ENCODE measurements at regions not wholly inside any gene's neighbourhood (a gene's known extent, or its start where the extent isn't known, plus 50 kb on each side); places are given as distances from the start of the nearest gene placed in this dataset.

DNA sequence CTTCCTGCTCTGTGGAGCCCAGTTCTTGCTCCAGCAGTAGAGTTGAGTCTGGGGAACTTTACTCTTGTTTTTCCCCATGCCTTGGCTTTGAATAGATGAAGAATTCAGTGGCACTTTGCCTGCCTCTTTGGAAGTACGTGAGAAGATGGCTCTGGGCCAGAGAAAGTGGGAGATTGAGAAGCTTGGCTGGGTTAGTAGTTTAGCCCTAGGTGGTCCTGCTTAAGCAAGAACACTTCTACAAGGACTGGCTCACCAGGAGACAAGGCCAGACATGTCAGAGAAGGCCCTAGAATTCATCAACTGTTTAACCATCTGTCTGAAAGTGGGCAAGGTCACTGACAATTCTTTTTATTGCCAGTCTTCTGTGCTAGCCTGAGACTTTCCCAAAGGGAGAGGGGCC is 410.3 kb downstream of the TYW1 start:
- Histone ChIP-seq H2AFZ (no peak overlapping the region), H3K27me3 (ENCODE audit: control insufficient read depth, insufficient read depth, low read length) (no peaks in the 10 kb centered on the region), H3K4me3 (ENCODE audit: low read depth, low read length) (no peak overlapping the region), H3K79me2 (no peaks in the 10 kb centered on the region), H3K36me3 (ENCODE audit: control insufficient read depth, insufficient read depth, low read length) (no peaks in the 10 kb centered on the region), H3K9ac (no peak overlapping the region), H3K9me3 (ENCODE audit: control insufficient read depth, low read length) (no peaks in the 10 kb centered on the region), H3K4me1 (no peaks in the 10 kb centered on the region), H3K4me2 (ENCODE audit: low read length) (no peak overlapping the region), H3K27ac (no peak overlapping the region)
- TF ChIP-seq, protein P1, sequence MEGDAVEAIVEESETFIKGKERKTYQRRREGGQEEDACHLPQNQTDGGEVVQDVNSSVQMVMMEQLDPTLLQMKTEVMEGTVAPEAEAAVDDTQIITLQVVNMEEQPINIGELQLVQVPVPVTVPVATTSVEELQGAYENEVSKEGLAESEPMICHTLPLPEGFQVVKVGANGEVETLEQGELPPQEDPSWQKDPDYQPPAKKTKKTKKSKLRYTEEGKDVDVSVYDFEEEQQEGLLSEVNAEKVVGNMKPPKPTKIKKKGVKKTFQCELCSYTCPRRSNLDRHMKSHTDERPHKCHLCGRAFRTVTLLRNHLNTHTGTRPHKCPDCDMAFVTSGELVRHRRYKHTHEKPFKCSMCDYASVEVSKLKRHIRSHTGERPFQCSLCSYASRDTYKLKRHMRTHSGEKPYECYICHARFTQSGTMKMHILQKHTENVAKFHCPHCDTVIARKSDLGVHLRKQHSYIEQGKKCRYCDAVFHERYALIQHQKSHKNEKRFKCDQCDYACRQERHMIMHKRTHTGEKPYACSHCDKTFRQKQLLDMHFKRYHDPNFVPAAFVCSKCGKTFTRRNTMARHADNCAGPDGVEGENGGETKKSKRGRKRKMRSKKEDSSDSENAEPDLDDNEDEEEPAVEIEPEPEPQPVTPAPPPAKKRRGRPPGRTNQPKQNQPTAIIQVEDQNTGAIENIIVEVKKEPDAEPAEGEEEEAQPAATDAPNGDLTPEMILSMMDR (IDR thresholded peaks at IDR 0.05), result no peak

DNA sequence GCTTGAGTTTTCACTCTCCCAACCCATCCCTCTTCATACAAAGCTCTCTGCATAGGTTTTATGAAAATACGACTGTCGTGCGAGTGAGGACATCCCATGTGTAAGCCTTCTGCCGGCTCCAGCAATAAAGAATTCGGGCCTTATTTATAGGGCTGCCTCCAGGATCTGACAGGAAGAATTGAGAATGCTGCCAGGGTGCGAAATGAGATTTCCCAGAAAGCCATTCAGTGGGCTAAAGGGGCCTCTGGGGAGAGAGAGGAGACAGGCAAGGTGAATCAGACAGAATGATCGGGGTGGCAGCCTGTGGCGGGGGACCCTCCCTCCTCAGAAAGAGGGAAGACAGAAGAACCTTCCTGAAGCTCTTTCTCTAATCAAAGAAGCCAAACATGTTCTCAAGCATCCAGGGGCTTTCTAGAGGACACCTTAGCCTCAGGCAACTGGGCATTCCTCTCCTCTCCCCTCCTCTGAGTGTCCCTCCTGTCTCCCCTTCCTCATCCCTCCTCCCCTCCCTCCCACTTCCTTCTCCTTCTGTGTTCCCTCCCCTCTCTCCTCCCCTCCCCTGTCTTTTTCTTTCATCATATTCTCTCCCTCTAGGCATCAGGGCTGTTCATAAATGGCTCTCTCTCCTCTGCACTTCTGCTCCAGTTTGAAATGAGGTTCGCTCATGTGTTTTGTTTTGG is 410.9 kb downstream of the TYW1 start:
- Histone ChIP-seq H3K27ac (no peak overlapping the region), H3K9me3 (ENCODE audit: control insufficient read depth, low read length) (no peaks in the 10 kb centered on the region), H2AFZ (no peak overlapping the region), H3K36me3 (ENCODE audit: control insufficient read depth, insufficient read depth, low read length) (no peaks in the 10 kb centered on the region), H3K4me3 (ENCODE audit: low read depth, low read length) (no peak overlapping the region), H3K79me2 (no peaks in the 10 kb centered on the region), H3K9ac (no peak overlapping the region), H3K4me2 (ENCODE audit: low read length) (no peak overlapping the region), H3K4me1 (no peaks in the 10 kb centered on the region), H3K27me3 (ENCODE audit: control insufficient read depth, insufficient read depth, low read length) (no peaks in the 10 kb centered on the region)
- TF ChIP-seq, protein P1 (IDR thresholded peaks at IDR 0.05), result no peak

DNA sequence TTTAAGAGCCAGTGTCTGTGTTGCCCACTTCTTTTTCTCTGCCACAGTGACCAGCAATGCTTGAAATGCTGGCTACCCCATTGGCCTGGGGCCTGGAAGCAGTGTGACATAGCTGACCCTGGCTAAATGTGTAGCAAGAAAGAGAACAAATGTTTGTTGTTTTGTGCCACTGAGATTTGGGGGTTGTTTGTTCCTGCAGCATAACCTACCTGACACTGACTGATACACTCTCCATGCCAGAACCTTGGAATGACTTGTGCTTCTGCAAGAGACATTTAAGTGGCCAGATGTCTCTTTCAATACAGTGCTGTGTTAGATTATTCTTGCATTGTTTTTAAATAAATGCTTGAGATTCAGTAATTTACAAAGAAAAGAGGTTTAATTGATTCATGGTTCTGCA is 411.5 kb downstream of the TYW1 start:
- no peaks in the 10 kb centered on the region for H3K4me1 ChIP-seq

DNA sequence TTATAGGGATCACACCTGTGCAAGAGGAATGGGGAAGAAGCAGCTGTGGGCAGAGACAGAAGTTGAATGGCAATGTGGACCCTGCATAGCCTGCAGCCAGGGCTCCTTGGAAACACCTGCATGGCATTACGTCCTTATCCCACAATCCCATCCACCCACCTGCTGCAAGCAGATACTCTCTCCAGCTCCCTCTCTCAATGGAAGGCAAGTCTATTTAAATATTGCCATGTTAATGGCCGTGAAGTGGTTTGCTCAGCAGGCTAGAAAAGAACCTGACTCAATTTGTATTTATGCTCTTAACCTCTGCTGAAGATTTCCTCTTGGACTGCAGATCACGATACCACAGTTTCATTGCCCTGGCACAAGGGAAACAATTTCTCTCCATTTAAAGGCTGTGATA is 417.0 kb downstream of the TYW1 start:
- H3K79me2 ChIP-seq, result no peaks in the 10 kb centered on the region
- no peak overlapping the region for H3K27ac ChIP-seq
- no peaks in the 10 kb centered on the region for H3K36me3 ChIP-seq (ENCODE audit: control insufficient read depth, insufficient read depth, low read length)
- H3K9me3 ChIP-seq (ENCODE audit: control insufficient read depth, low read length), result no peaks in the 10 kb centered on the region
- H3K4me1 ChIP-seq, result no peaks in the 10 kb centered on the region
- H3K27me3 ChIP-seq (ENCODE audit: control insufficient read depth, insufficient read depth, low read length), result no peaks in the 10 kb centered on the region
- H3K9ac ChIP-seq, result no peak overlapping the region
- TF ChIP-seq, protein P1 (IDR thresholded peaks at IDR 0.05), result no peak
- no peak overlapping the region for H2AFZ ChIP-seq
- H3K4me2 ChIP-seq (ENCODE audit: low read length), result no peak overlapping the region
- H3K4me3 ChIP-seq (ENCODE audit: low read depth, low read length), result no peak overlapping the region

More for the DNA sequence above, 411.5 kb downstream of the TYW1 start:
- no peak overlapping the region for H3K4me3 ChIP-seq (ENCODE audit: low read depth, low read length)
- H3K9me3 ChIP-seq (ENCODE audit: control insufficient read depth, low read length), result no peaks in the 10 kb centered on the region
- TF ChIP-seq, protein P1 (IDR thresholded peaks at IDR 0.05), result no peak
- no peak overlapping the region for H3K9ac ChIP-seq
- H3K36me3 ChIP-seq (ENCODE audit: control insufficient read depth, insufficient read depth, low read length), result no peaks in the 10 kb centered on the region
- H3K79me2 ChIP-seq, result no peaks in the 10 kb centered on the region
- no peak overlapping the region for H2AFZ ChIP-seq
- H3K27ac ChIP-seq, result no peak overlapping the region
- H3K27me3 ChIP-seq (ENCODE audit: control insufficient read depth, insufficient read depth, low read length), result no peaks in the 10 kb centered on the region
- H3K4me2 ChIP-seq (ENCODE audit: low read length), result no peak overlapping the region

DNA sequence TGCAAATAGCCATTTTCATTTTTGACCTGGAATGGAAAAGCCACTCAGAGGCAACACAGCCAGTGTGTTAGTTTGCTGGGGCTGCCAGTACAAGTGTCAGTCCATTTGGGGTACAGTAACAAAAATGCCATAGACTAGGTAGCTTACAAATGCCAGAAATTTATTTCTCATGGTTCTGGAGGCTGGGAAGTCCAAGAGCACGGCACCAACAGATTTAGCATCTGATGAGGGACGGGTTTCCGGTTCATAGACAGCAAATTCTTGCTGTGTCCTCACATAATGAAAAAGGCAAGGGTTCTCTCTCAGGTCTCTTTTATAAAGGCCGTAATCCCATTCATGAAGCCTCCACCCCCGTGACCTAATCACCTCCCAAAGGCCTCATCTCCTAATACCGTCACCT is 418.2 kb downstream of the TYW1 start:
- no peaks in the 10 kb centered on the region for H3K27me3 ChIP-seq (ENCODE audit: control insufficient read depth, insufficient read depth, low read length)
- no peaks in the 10 kb centered on the region for H3K36me3 ChIP-seq (ENCODE audit: control insufficient read depth, insufficient read depth, low read length)
- no peak overlapping the region for H3K4me2 ChIP-seq (ENCODE audit: low read length)
- TF ChIP-seq, protein P1 (IDR thresholded peaks at IDR 0.05), result no peak
- no peak overlapping the region for H3K9ac ChIP-seq
- no peaks in the 10 kb centered on the region for H3K4me1 ChIP-seq
- no peak overlapping the region for H2AFZ ChIP-seq
- no peaks in the 10 kb centered on the region for H3K79me2 ChIP-seq
- H3K27ac ChIP-seq, result no peak overlapping the region
- no peaks in the 10 kb centered on the region for H3K9me3 ChIP-seq (ENCODE audit: control insufficient read depth, low read length)
- no peak overlapping the region for H3K4me3 ChIP-seq (ENCODE audit: low read depth, low read length)
